Thoracic aorta (tissue), 2 donors: ENCODE measurements at regions not wholly inside any gene's neighbourhood (a gene's known extent, or its start where the extent isn't known, plus 50 kb on each side); places are given as distances from the start of the nearest gene placed in this dataset.

Experiments
- ATAC-seq: fragments of 150-250 bp; one replicate; pipeline ENCODE4 v1.8.0; 2017; ENCODE audit warnings: low read depth; ENCODE audit not compliant: insufficient number of reproducible peaks, low FRiP score
- DNase-seq: peaks from one replicate; pipeline ENCODE4 v3.0.0-alpha.2; 2020; ENCODE audit warnings: low spot score
- H3K27ac ChIP-seq, 2 donors: fragments of 200-600 bp; sonication (generic); 1 replicate in 1 of 2; 2 replicates in 1 of 2; pipeline ENCODE4 v1.5.1; 2016; ENCODE audit warnings: mild to moderate bottlenecking in 2 of 2, moderate library complexity in 2 of 2
- H3K27me3 ChIP-seq: fragments of 200-600 bp; sonication (generic); replicated peaks from 2 replicates; pipeline ENCODE4 v1.6.0; 2016; ENCODE audit warnings: mild to moderate bottlenecking; ENCODE audit not compliant: insufficient read depth
- H3K36me3 ChIP-seq: fragments of 200-600 bp; sonication (generic); one replicate; pipeline ENCODE4 v1.5.1; 2016
- H3K4me1 ChIP-seq, 2 donors: fragments of 200-600 bp; sonication (generic); 1 replicate in 1 of 2; 2 replicates in 1 of 2; pipeline versions ENCODE4 v1.5.1 to v1.6.0; 2016; ENCODE audit warnings: low read depth in 2 of 2, mild to moderate bottlenecking in 1 of 2; ENCODE audit not compliant: control insufficient read depth in 1 of 2
- H3K4me3 ChIP-seq: fragments of 200-600 bp; sonication (generic); 2 replicates; pipeline ENCODE4 v1.5.1; 2016; ENCODE audit warnings: mild to moderate bottlenecking
- H3K9me3 ChIP-seq: fragments of 200-600 bp; sonication (generic); 2 replicates; pipeline ENCODE4 v1.5.1; 2016
- TF ChIP-seq, protein P1 (sequence below): fragments of 200-600 bp; sonication (generic); IDR thresholded peaks from one replicate; pipeline ENCODE4 v1.5.1; 2019; ENCODE audit warnings: antibody characterized with exemption

DNA sequence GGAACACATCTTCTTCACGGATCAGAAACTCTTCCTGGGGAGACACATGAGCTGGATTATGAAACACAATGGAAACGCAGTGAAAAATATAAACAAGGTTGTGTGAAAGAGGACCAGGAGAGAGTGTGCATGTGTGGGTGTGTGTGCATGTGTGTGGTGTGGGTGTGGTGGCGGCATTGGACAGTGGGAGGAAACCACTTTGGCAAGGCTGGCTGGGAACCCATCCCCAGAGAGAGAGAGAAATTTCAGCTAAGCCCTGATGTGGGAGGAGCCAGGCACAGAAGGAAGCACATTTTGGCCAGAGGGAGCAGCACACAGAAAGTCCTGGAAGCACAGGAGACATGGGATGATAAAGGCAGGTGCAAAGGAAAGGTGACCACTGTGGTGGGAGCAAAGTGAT, 147.6 kb upstream of the COPS8 start:
- Histone ChIP-seq H3K27me3 (no peaks in the 10 kb centered on the region), H3K4me1 (no peaks in the 10 kb centered on the region), H3K9me3 (no peaks in the 10 kb centered on the region), H3K27ac (no peak overlapping the region), H3K4me3 (no peak overlapping the region), H3K36me3 (no peaks in the 10 kb centered on the region)
- DNase-seq (no peak), ATAC-seq (no peak)
- TF ChIP-seq, protein P1, sequence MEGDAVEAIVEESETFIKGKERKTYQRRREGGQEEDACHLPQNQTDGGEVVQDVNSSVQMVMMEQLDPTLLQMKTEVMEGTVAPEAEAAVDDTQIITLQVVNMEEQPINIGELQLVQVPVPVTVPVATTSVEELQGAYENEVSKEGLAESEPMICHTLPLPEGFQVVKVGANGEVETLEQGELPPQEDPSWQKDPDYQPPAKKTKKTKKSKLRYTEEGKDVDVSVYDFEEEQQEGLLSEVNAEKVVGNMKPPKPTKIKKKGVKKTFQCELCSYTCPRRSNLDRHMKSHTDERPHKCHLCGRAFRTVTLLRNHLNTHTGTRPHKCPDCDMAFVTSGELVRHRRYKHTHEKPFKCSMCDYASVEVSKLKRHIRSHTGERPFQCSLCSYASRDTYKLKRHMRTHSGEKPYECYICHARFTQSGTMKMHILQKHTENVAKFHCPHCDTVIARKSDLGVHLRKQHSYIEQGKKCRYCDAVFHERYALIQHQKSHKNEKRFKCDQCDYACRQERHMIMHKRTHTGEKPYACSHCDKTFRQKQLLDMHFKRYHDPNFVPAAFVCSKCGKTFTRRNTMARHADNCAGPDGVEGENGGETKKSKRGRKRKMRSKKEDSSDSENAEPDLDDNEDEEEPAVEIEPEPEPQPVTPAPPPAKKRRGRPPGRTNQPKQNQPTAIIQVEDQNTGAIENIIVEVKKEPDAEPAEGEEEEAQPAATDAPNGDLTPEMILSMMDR = no peak

DNA sequence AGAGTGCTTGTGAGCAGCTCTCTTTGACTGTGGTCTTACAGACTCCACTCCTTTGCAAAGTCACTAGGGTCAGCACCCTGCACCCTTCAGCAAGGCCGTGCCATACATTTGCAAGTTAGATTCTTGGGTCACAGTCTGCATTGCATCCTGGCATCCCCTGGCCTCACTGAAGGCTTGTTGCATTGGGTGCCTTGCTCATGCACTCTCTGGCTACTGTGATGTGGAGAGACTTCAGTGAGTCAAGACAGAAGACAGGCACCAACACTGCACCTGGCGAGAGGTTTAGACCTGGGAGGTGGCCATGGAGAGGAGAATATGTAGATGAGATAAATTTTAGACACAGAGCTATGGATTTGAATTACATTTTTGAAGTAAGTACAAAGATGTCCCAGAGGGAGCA, 146.4 kb upstream of the COPS8 start:
- no peak for ATAC-seq
- DNase-seq = no peak
- Histone ChIP-seq H3K9me3 (no peaks in the 10 kb centered on the region), H3K4me3 (no peak overlapping the region), H3K27ac (no peak overlapping the region), H3K36me3 (no peaks in the 10 kb centered on the region), H3K27me3 (no peaks in the 10 kb centered on the region), H3K4me1 (no peaks in the 10 kb centered on the region)
- TF ChIP-seq, protein P1 = no peak

DNA sequence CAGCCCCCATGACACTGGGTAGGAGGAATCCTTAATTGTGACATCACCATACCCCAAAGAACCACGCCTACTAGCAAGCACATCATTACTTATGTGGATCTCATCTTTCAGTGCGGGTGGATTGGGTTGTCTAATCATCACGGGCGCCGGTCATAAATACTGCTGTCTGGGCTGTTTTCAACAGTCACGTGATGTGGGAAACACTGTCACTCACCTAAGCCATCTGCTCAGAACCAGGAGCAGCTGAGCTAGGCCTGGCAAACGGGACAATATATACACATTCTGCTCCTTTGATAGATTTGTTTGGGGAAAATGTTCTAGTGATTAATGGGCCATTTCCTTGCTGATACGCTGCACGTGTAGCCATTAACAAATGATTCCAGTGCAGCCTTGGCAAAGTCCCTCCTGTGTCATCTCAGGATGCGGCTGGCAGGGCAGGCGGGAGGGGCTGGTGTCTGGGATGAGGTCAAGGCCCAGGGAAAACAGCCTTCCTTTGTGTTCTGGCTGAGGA, 145.9 kb upstream of the COPS8 start:
- Histone ChIP-seq H3K36me3 (no peaks in the 10 kb centered on the region), H3K27ac (no peak overlapping the region), H3K9me3 (no peaks in the 10 kb centered on the region), H3K4me1 (no peaks in the 10 kb centered on the region), H3K27me3 (no peaks in the 10 kb centered on the region), H3K4me3 (no peak overlapping the region)
- TF ChIP-seq, protein P1 = no peak
- no peak for ATAC-seq
- no peak for DNase-seq

DNA sequence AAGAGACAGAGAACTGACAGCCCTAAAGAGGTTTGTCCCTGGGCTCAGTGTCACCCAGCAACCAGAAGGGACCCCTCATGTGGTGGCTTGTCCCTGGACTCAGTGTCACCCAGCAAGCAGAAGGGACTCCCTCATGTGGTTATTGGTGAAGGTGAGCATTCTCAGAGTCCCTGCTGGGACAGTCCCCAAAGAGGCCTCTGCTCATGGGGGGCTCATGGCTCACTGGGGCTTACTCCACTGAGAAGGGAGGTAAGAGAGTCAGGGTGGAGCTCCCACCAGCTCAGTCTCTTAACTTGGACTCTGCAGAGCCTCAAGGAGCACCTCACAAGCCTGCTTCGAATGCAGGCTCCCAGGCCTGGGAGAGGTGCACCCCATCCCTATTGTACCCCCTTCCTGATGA, 145.2 kb upstream of the COPS8 start:
- H3K4me1 ChIP-seq = no peaks in the 10 kb centered on the region
- TF ChIP-seq, protein P1 = no peak
- no peak overlapping the region for H3K4me3 ChIP-seq
- ATAC-seq (no peak), DNase-seq (no peak)
- H3K9me3 ChIP-seq = no peaks in the 10 kb centered on the region
- no peaks in the 10 kb centered on the region for H3K27me3 ChIP-seq
- H3K27ac ChIP-seq = no peak overlapping the region
- H3K36me3 ChIP-seq = no peaks in the 10 kb centered on the region

DNA sequence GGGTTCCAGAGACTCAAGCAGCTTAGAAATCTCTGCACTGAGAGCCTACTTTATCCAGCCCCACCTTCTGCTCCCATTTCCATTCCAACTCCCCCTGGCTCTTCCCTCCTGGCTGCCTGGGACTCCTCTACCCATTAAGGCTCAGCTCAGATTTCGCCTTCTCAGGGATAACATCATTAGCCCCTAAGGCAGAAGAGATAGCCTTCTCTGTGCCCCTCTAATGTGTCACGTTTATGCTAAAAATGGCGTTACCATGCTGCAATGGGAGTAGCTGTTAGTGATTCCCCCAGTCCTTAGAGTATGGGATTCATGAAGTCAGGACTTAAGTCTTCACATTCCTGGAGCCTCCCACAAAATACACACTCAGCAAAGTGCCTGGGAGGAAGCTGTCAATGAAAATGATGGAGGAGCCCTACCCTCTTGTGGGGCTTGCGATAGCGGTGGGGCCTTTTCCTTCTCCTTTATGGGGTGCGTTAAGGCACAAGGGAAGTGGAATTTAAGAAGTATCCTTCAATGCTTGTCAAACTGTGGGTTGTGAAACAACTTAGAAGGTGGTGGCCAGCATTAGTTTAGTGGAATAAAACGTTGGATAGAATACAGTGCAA, 144.7 kb upstream of the COPS8 start:
- Histone ChIP-seq H3K9me3 (no peaks in the 10 kb centered on the region), H3K27ac (no peak overlapping the region), H3K4me1 (no peaks in the 10 kb centered on the region), H3K4me3 (no peak overlapping the region), H3K36me3 (no peaks in the 10 kb centered on the region), H3K27me3 (no peaks in the 10 kb centered on the region)
- ATAC-seq (no peak), DNase-seq (no peak)
- TF ChIP-seq, protein P1 = no peak
